H1 (cell line): ENCODE measurements at regions not wholly inside any gene's neighbourhood (a gene's known extent, or its start where the extent isn't known, plus 50 kb on each side); places are given as distances from the start of the nearest gene placed in this dataset.

Experiments
- CTCF ChIA-PET: fragments of 300-600 bp; sonication (Branson Sonifier 250); formaldehyde crosslinking; loops from one replicate; lab custom pipeline; 2021; ENCODE audit not compliant: partially characterized antibody; lab: Charles Lee
- POLR2A ChIA-PET: fragments of 300-600 bp; sonication (Branson Sonifier 250); formaldehyde crosslinking; loops from one replicate; lab custom pipeline; 2021; ENCODE audit warnings: inconsistent platforms; ENCODE audit not compliant: partially characterized antibody; lab: Charles Lee
- DNase-seq, 2 experiments: peaks; one replicate each; pipeline versions ENCODE4 v3.0.0 to v3.0.0-alpha.2; 2010 to 2022; ENCODE audit warnings: low spot score in 2 of 2, low read depth in 1 of 2, mixed read lengths in 1 of 2
- FAIRE-seq: peaks from 2 replicates; lab custom pipeline; 2011; peaks lifted over from hg19 to GRCh38; lab: Jason Lieb, UNC
- H2AFZ ChIP-seq: 2 replicates; pipeline ENCODE4 v1.8.1; 2012; ENCODE audit warnings: low read length, inconsistent platforms
- H2AK5ac ChIP-seq: 2 replicates; pipeline ENCODE4 v1.6.1; 2013; ENCODE audit warnings: low read depth, low read length
- H2BK120ac ChIP-seq: replicated peaks from 2 replicates; pipeline ENCODE3; 2013; ENCODE audit warnings: low read depth, low read length, inconsistent platforms
- H2BK12ac ChIP-seq: 2 replicates; pipeline ENCODE4 v1.6.1; 2013; ENCODE audit warnings: low read depth, low read length
- H2BK15ac ChIP-seq: 2 replicates; pipeline ENCODE4 v1.6.1; 2013; ENCODE audit warnings: low read length
- H2BK20ac ChIP-seq: 2 replicates; pipeline ENCODE4 v1.6.1; 2013; ENCODE audit warnings: low read length
- H2BK5ac ChIP-seq: 2 replicates; pipeline ENCODE4 v1.6.1; 2013; ENCODE audit warnings: low read depth, low read length
- H3K14ac ChIP-seq: 2 replicates; pipeline ENCODE4 v1.6.1; 2013; ENCODE audit warnings: inconsistent platforms; ENCODE audit not compliant: insufficient read length
- H3K18ac ChIP-seq: 2 replicates; pipeline ENCODE4 v1.6.1; 2013; ENCODE audit warnings: low read length; ENCODE audit errors: extremely low read depth
- H3K23ac ChIP-seq: 2 replicates; pipeline ENCODE4 v1.6.1; 2013; ENCODE audit warnings: inconsistent platforms; ENCODE audit not compliant: insufficient read length
- H3K23me2 ChIP-seq: 2 replicates; pipeline ENCODE4 v1.6.1; 2013; ENCODE audit warnings: low read depth, low read length
- H3K27ac ChIP-seq: 2 replicates; pipeline ENCODE4 v1.6.1; 2011; ENCODE audit warnings: low read depth, low read length, inconsistent platforms
- H3K27me3 ChIP-seq, 4 experiments: replicated peaks in 1 of 4; 1 replicate in 1 of 4; 2 replicates in 3 of 4; pipeline versions ENCODE4 v1.6.1 to v1.8.1; 2011 to 2013; ENCODE audit warnings: low read length in 3 of 4, mild to moderate bottlenecking in 3 of 4, inconsistent platforms in 2 of 4, mixed read lengths in 2 of 4, moderate library complexity in 1 of 4; ENCODE audit not compliant: control insufficient read depth in 3 of 4, insufficient read depth in 3 of 4; ENCODE audit errors: extremely low read depth in 1 of 4
- H3K36me3 ChIP-seq, 4 experiments: 2 replicates each; pipeline versions ENCODE4 v1.6.1 to v1.8.1; 2011 to 2013; ENCODE audit warnings: mild to moderate bottlenecking in 4 of 4, low read length in 3 of 4, moderate library complexity in 2 of 4, control low read depth in 1 of 4, inconsistent platforms in 1 of 4; ENCODE audit not compliant: insufficient read depth in 4 of 4, control insufficient read depth in 2 of 4
- H3K4ac ChIP-seq: replicated peaks from 2 replicates; pipeline ENCODE3; 2013; ENCODE audit warnings: low read length, low read depth, mixed read lengths, inconsistent platforms; ENCODE audit not compliant: insufficient read length
- H3K4me1 ChIP-seq, 4 experiments: replicated peaks in 1 of 4; 1 replicate in 1 of 4; 2 replicates in 3 of 4; pipeline versions ENCODE4 v1.6.1 to v1.8.1; 2011 to 2013; ENCODE audit warnings: low read length in 3 of 4, inconsistent platforms in 2 of 4, mixed read lengths in 1 of 4; ENCODE audit not compliant: insufficient read depth in 4 of 4, control insufficient read depth in 3 of 4
- H3K4me2 ChIP-seq, 2 experiments: 2 replicates each; pipeline versions ENCODE4 v1.6.1 to v1.8.1; 2011 to 2013; ENCODE audit warnings: low read depth in 2 of 2, low read length in 2 of 2, control low read depth in 1 of 2, inconsistent platforms in 1 of 2, mild to moderate bottlenecking in 1 of 2; ENCODE audit not compliant: insufficient read depth in 1 of 2
- H3K4me3 ChIP-seq, 4 experiments: fragments of 200-600, 300-600 bp in 1 of 4; sonication (generic), shearing (Covaris generic), sonication (Bioruptor Twin) in 1 of 4; 2 replicates each; pipeline versions ENCODE4 v1.5.1 to v1.8.1; 2011 to 2016; ENCODE audit warnings: low read length in 4 of 4, low read depth in 3 of 4, control low read depth in 2 of 4, inconsistent platforms in 2 of 4, mild to moderate bottlenecking in 2 of 4, mixed read lengths in 1 of 4, moderate library complexity in 1 of 4; ENCODE audit not compliant: insufficient read depth in 2 of 4; ENCODE audit errors: extremely low read depth in 1 of 4
- H3K56ac ChIP-seq: replicated peaks from 2 replicates; pipeline ENCODE3; 2013; ENCODE audit warnings: low read depth, mild to moderate bottlenecking, mixed read lengths, low read length, inconsistent platforms; ENCODE audit not compliant: insufficient read length
- H3K79me1 ChIP-seq: 2 replicates; pipeline ENCODE4 v1.6.1; 2013; ENCODE audit warnings: low read depth, low read length, control low read depth
- H3K79me2 ChIP-seq, 2 experiments: 2 replicates each; pipeline versions ENCODE4 v1.6.1 to v1.8.1; 2012 to 2013; ENCODE audit warnings: low read length in 2 of 2, mild to moderate bottlenecking in 2 of 2, inconsistent platforms in 1 of 2; ENCODE audit not compliant: insufficient read depth in 2 of 2, control insufficient read depth in 1 of 2
- H3K9ac ChIP-seq, 4 experiments: replicated peaks in 1 of 4; 1 replicate in 1 of 4; 2 replicates in 3 of 4; pipeline versions ENCODE4 v1.6.1 to v1.8.1; 2011 to 2013; ENCODE audit warnings: low read depth in 3 of 4, low read length in 3 of 4, control low read depth in 2 of 4, mild to moderate bottlenecking in 2 of 4, moderate library complexity in 2 of 4, inconsistent platforms in 1 of 4; ENCODE audit errors: extremely low read depth in 1 of 4
- H3K9me3 ChIP-seq, 2 experiments: 2 replicates each; pipeline versions ENCODE4 v1.6.1 to v1.8.1; 2012 to 2013; ENCODE audit warnings: mild to moderate bottlenecking in 2 of 2, moderate library complexity in 2 of 2, control low read depth in 1 of 2, inconsistent platforms in 1 of 2, low read depth in 1 of 2, low read length in 1 of 2, mixed read lengths in 1 of 2; ENCODE audit not compliant: insufficient read depth in 2 of 2
- H4K20me1 ChIP-seq, 2 experiments: replicated peaks in 1 of 2; 2 replicates each; pipeline versions ENCODE3 to v1.8.1; 2011 to 2013; ENCODE audit warnings: inconsistent platforms in 2 of 2, low read length in 2 of 2, mild to moderate bottlenecking in 1 of 2; ENCODE audit not compliant: insufficient read depth in 2 of 2, control insufficient read depth in 1 of 2
- H4K5ac ChIP-seq: 2 replicates; pipeline ENCODE4 v1.6.1; 2013; ENCODE audit warnings: low read length, low read depth, mixed read lengths, inconsistent platforms; ENCODE audit not compliant: insufficient read length
- H4K8ac ChIP-seq: 2 replicates; pipeline ENCODE4 v1.8.0; 2013; ENCODE audit warnings: mild to moderate bottlenecking, moderate library complexity, low read length, inconsistent platforms; ENCODE audit not compliant: insufficient read depth; ENCODE audit errors: extremely low read depth
- H4K91ac ChIP-seq: replicated peaks from 2 replicates; pipeline ENCODE3; 2013; ENCODE audit warnings: low read length, mixed read lengths, inconsistent platforms; ENCODE audit not compliant: insufficient read length
- BACH1 ChIP-seq: IDR thresholded peaks from 2 replicates; pipeline ENCODE4 v1.6.1; 2012; ENCODE audit warnings: low read length, improper control_type of control experiment
- RFX5 ChIP-seq: IDR thresholded peaks from 2 replicates; pipeline ENCODE4 v1.6.1; 2011; ENCODE audit warnings: low read depth, low read length, improper control_type of control experiment, borderline replicate concordance
- SP2 ChIP-seq: IDR thresholded peaks from 2 replicates; pipeline ENCODE4 v1.6.1; 2012; ENCODE audit warnings: mild to moderate bottlenecking, low read length, inconsistent platforms
- SRF ChIP-seq: IDR thresholded peaks from 2 replicates; pipeline ENCODE4 v1.6.1; 2011; ENCODE audit warnings: mild to moderate bottlenecking, low read depth, low read length, moderate library complexity
- SUZ12 ChIP-seq: fragments of 200-600 bp; sonication (generic); IDR thresholded peaks from 2 replicates; pipeline ENCODE4 v1.6.1; 2012; ENCODE audit warnings: mild to moderate bottlenecking, inconsistent platforms, low read length, moderate library complexity, mixed read lengths
- WGBS, 2 experiments: shearing (Covaris generic) in 1 of 2; methylation state at CpG; one replicate each; pipeline versions ENCODE4 v1.1.6 to v1.1.7; 2013 to 2015; ENCODE audit warnings: low lambda C conversion rate in 2 of 2, mixed read lengths in 2 of 2, inconsistent platforms in 1 of 2, low coverage in 1 of 2, missing lambda C conversion rate in 1 of 2; ENCODE audit not compliant: insufficient replicate concordance in 2 of 2, insufficient coverage in 1 of 2, insufficient read length in 1 of 2; ENCODE audit errors: extremely low coverage in 1 of 2, missing lambda C conversion rate in 1 of 2; 5-methylcytosine and 5-hydroxymethylcytosine counted together

DNA sequence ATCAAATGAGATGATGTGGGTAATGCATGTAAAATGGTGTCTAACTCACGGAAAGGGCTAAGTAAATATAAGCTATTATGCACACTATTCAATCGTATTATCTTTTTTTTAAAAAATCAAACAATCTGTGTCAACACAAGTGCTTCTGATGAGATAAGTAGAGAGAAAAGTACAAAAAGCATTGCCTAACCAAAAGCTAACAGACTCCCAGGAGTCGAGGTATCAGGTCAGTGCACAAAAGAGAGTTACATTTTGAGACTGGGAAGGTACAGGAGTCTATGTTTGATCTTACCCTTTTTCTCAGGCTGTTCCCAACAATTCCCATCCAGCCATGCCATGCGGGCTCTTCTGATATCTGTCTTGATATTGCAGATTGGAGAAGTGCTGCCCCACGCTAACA is 203.3 kb upstream of the ZIC3 start:
- H3K18ac ChIP-seq: no peak overlapping the region
- no peaks in the 10 kb centered on the region for H3K23me2 ChIP-seq
- no peak overlapping the region for H3K4ac ChIP-seq
- no peaks in the 10 kb centered on the region for H3K27me3 ChIP-seq
- H3K36me3 ChIP-seq: no peaks in the 10 kb centered on the region
- no peak overlapping the region for H4K91ac ChIP-seq
- no peak overlapping the region for H3K4me3 ChIP-seq
- H3K4me2 ChIP-seq: no peak overlapping the region
- DNase-seq (no peak), FAIRE-seq (no peak)
- H3K27ac ChIP-seq: no peak overlapping the region
- H2AFZ ChIP-seq: no peak overlapping the region
- H3K9me3 ChIP-seq: no peaks in the 10 kb centered on the region
- H4K20me1 ChIP-seq: no peaks in the 10 kb centered on the region
- 87% methylated on average over 5 of the region's 5 CpGs; no CpG with 5 or more reads in 1 of the 2 experiments for WGBS, 2 experiments
- ChIA-PET POLR2A (no interaction called here), CTCF (interaction anchor here (1.3 to 1.8 kb wide), 4 partner anchors 11 to 66 kb away, joined by 3 to 9 read pairs (median 4); no protein-coding TSS in a partner anchor)
- no peak overlapping the region for H2AK5ac ChIP-seq
- no peaks in the 10 kb centered on the region for H3K79me1 ChIP-seq
- no peak overlapping the region for H2BK5ac ChIP-seq
- no peaks in the 10 kb centered on the region for H3K79me2 ChIP-seq
- H2BK120ac ChIP-seq: no peak overlapping the region
- H2BK15ac ChIP-seq: no peak overlapping the region
- no peak overlapping the region for H4K8ac ChIP-seq
- no peak overlapping the region for H2BK20ac ChIP-seq
- H2BK12ac ChIP-seq: no peak overlapping the region
- no peak overlapping the region for H3K23ac ChIP-seq
- no peaks in the 10 kb centered on the region for H3K4me1 ChIP-seq
- H4K5ac ChIP-seq: no peak overlapping the region
- no peak overlapping the region for H3K9ac ChIP-seq
- no peak overlapping the region for H3K14ac ChIP-seq
- TF ChIP-seq SP2 (no peak), RFX5 (no peak), BACH1 (no peak), SUZ12 (no peak), SRF (no peak)
- no peak overlapping the region for H3K56ac ChIP-seq
